CD4-positive, alpha-beta memory T cell (primary cell): ENCODE measurements at regions not wholly inside any gene's neighbourhood (a gene's known extent, or its start where the extent isn't known, plus 50 kb on each side); places are given as distances from the start of the nearest gene placed in this dataset.
"Not testable (repeated sequence)": the region's sequence is repeated elsewhere in the genome, so short reads cannot be mapped to it uniquely, and the experiment has no call there.

Experiments used
- CTCF ChIA-PET: fragments of 350-600 bp; sonication (Branson Sonifier 250); formaldehyde crosslinking; loops from one replicate; lab custom pipeline; 2021; ENCODE audit warnings: inconsistent platforms; ENCODE audit not compliant: partially characterized antibody; lab: Charles Lee
- POLR2A ChIA-PET: fragments of 350-600 bp; sonication (Branson Sonifier 250); formaldehyde crosslinking; loops from one replicate; lab custom pipeline; 2021; ENCODE audit not compliant: partially characterized antibody; lab: Charles Lee
- DNase-seq, 5 donors: peaks; one replicate each; pipeline versions ENCODE4 v3.0.0 to v3.0.0-alpha.2; 2020 to 2022; ENCODE audit warnings: mixed read lengths in 1 of 5
- H3K27ac ChIP-seq: one replicate; pipeline ENCODE4 v1.7.0; 2013; ENCODE audit warnings: low read depth, low read length
- H3K27me3 ChIP-seq: 2 replicates; pipeline ENCODE4 v1.7.0; 2013; ENCODE audit warnings: mild to moderate bottlenecking, low read length, moderate library complexity; ENCODE audit not compliant: insufficient read depth
- H3K36me3 ChIP-seq: 2 replicates; pipeline ENCODE4 v1.7.0; 2013; ENCODE audit warnings: mild to moderate bottlenecking, low read length, moderate library complexity; ENCODE audit not compliant: insufficient read depth
- H3K4me1 ChIP-seq: 2 replicates; pipeline ENCODE4 v1.7.0; 2013; ENCODE audit warnings: mild to moderate bottlenecking, low read length, moderate library complexity; ENCODE audit not compliant: insufficient read depth
- H3K4me3 ChIP-seq, 2 donors: one replicate each; pipeline ENCODE4 v1.7.0; 2013; ENCODE audit warnings: low read length in 2 of 2, mild to moderate bottlenecking in 1 of 2
- H3K9me3 ChIP-seq, 2 donors: one replicate each; pipeline ENCODE4 v1.7.0; 2013; ENCODE audit warnings: low read length in 2 of 2, control low read depth in 1 of 2; ENCODE audit not compliant: control insufficient read depth in 1 of 2
- H3K27ac Mint-ChIP-seq, 7 donors: one replicate each; pipeline ENCODE4 v1.8.0; 2020 to 2021; ENCODE audit warnings: mixed read lengths in 7 of 7, mild to moderate bottlenecking in 6 of 7, inconsistent platforms in 3 of 7, moderate library complexity in 3 of 7
- H3K27me3 Mint-ChIP-seq, 2 donors: one replicate each; pipeline ENCODE4 v1.8.0; 2020 to 2021; ENCODE audit warnings: mixed read lengths in 2 of 2
- H3K36me3 Mint-ChIP-seq, 2 donors: one replicate each; pipeline ENCODE4 v1.8.0; 2020 to 2021; ENCODE audit warnings: mixed read lengths in 2 of 2, inconsistent platforms in 1 of 2, mild to moderate bottlenecking in 1 of 2
- H3K4me1 Mint-ChIP-seq, 4 donors: one replicate each; pipeline ENCODE4 v1.8.0; 2020 to 2021; ENCODE audit warnings: mixed read lengths in 4 of 4, mild to moderate bottlenecking in 1 of 4
- H3K4me3 Mint-ChIP-seq, 8 donors: one replicate each; pipeline ENCODE4 v1.8.0; 2020 to 2021; ENCODE audit warnings: mixed read lengths in 8 of 8, mild to moderate bottlenecking in 7 of 8, moderate library complexity in 6 of 8, inconsistent platforms in 3 of 8
- H3K9me3 Mint-ChIP-seq, 8 donors: one replicate each; pipeline ENCODE4 v1.8.0; 2020 to 2021; ENCODE audit warnings: mixed read lengths in 8 of 8, mild to moderate bottlenecking in 5 of 8, inconsistent platforms in 3 of 8, moderate library complexity in 1 of 8
- intact Hi-C: fragments of 100-400 bp; cut with micrococcal nuclease; formaldehyde crosslinking; loops from one replicate; pipeline ENCODE4 v1.15.1; 2023

- H3K9me3 Mint-ChIP-seq, result peaks cover 0 to 2% (median 0%) of the 10 kb centered on the region in 8 donors
- no peaks in the 10 kb centered on the region for H3K36me3 Mint-ChIP-seq
- CTCF ChIA-PET, result no interaction called here
- no peak overlapping the region for H3K27ac ChIP-seq
- intact Hi-C loops, result no loop called here
- H3K27me3 Mint-ChIP-seq, result peaks cover 1 to 5% of the 10 kb centered on the region in 2 donors
- H3K4me1 ChIP-seq, result no peaks in the 10 kb centered on the region
- POLR2A ChIA-PET, result no interaction called here
- H3K27me3 ChIP-seq, result no peaks in the 10 kb centered on the region
- no peaks in the 10 kb centered on the region for H3K4me1 Mint-ChIP-seq
- no peak for DNase-seq
- H3K9me3 ChIP-seq, result no peaks in the 10 kb centered on the region
- no peak overlapping the region for H3K4me3 ChIP-seq
- no peak overlapping the region for H3K4me3 Mint-ChIP-seq
- H3K36me3 ChIP-seq, result no peaks in the 10 kb centered on the region
- H3K27ac Mint-ChIP-seq, result no peak overlapping the region
Measured at GRCh38 chr13:110044551-110045111, 258.2 kb upstream of the IRS2 start.

GRCh38 chr13:110042253-110042950, 256.0 kb upstream of the IRS2 start:
- POLR2A ChIA-PET, result no interaction called here
- no peaks in the 10 kb centered on the region for H3K27me3 ChIP-seq
- H3K4me3 Mint-ChIP-seq, result no peak overlapping the region

GRCh38 chr13:110041638-110042037, 255.3 kb upstream of the IRS2 start:
- H3K4me1 Mint-ChIP-seq, H3K9me3 Mint-ChIP-seq, DNase-seq, H3K27me3 Mint-ChIP-seq, POLR2A ChIA-PET, intact Hi-C loops, H3K27ac ChIP-seq, H3K4me3 Mint-ChIP-seq, H3K36me3 ChIP-seq, H3K4me3 ChIP-seq, H3K27me3 ChIP-seq, H3K27ac Mint-ChIP-seq, H3K36me3 Mint-ChIP-seq, CTCF ChIA-PET, H3K9me3 ChIP-seq, H3K4me1 ChIP-seq: not testable (repeated sequence)

More at GRCh38 chr13:110042253-110042950, 256.0 kb upstream of the IRS2 start:
- H3K9me3 ChIP-seq, result no peaks in the 10 kb centered on the region
- no peaks in the 10 kb centered on the region for H3K4me1 ChIP-seq
- no peaks in the 10 kb centered on the region for H3K4me1 Mint-ChIP-seq
- CTCF ChIA-PET, result no interaction called here
- H3K27me3 Mint-ChIP-seq, result peaks cover 0 to 8% of the 10 kb centered on the region in 2 donors
- intact Hi-C loops, result no loop called here
- no peaks in the 10 kb centered on the region for H3K36me3 ChIP-seq
- H3K4me3 ChIP-seq, result no peak overlapping the region
- no peaks in the 10 kb centered on the region for H3K36me3 Mint-ChIP-seq
- H3K9me3 Mint-ChIP-seq, result peaks cover 0 to 2% (median 0%) of the 10 kb centered on the region in 8 donors
- H3K27ac Mint-ChIP-seq, result no peak overlapping the region
- no peak for DNase-seq
- H3K27ac ChIP-seq, result no peak overlapping the region

- ChIA-PET POLR2A (no interaction called here), CTCF (no interaction called here)
- H3K27me3 ChIP-seq, result no peaks in the 10 kb centered on the region
- Mint-ChIP-seq H3K4me3 (no peak overlapping the region), H3K9me3 (peaks cover 0 to 2% (median 0%) of the 10 kb centered on the region in 8 donors), H3K36me3 (no peaks in the 10 kb centered on the region), H3K27me3 (peaks cover 2 to 3% of the 10 kb centered on the region in 2 donors), H3K4me1 (no peaks in the 10 kb centered on the region), H3K27ac (no peak overlapping the region)
- no peaks in the 10 kb centered on the region for H3K36me3 ChIP-seq
- no peak overlapping the region for H3K4me3 ChIP-seq
- no peaks in the 10 kb centered on the region for H3K9me3 ChIP-seq
- H3K27ac ChIP-seq, result no peak overlapping the region
- no peaks in the 10 kb centered on the region for H3K4me1 ChIP-seq
- intact Hi-C loops, result no loop called here
- DNase-seq, result no peak
Measured at GRCh38 chr13:110037925-110038573, 251.7 kb upstream of the IRS2 start.

- ChIA-PET CTCF (interaction anchor here (0.7 kb wide), 1 partner anchor 10 kb away, joined by 3 read pairs; no protein-coding TSS in a partner anchor), POLR2A (no interaction called here)
- Mint-ChIP-seq H3K9me3 (peaks cover 0 to 2% (median 0%) of the 10 kb centered on the region in 8 donors), H3K4me3 (no peak overlapping the region), H3K36me3 (no peaks in the 10 kb centered on the region), H3K4me1 (no peaks in the 10 kb centered on the region), H3K27me3 (peaks cover 2 to 3% of the 10 kb centered on the region in 2 donors), H3K27ac (no peak overlapping the region)
- no peaks in the 10 kb centered on the region for H3K4me1 ChIP-seq
- H3K27ac ChIP-seq, result no peak overlapping the region
- H3K9me3 ChIP-seq, result no peaks in the 10 kb centered on the region
- no peak for DNase-seq
- intact Hi-C loops, result no loop called here
- no peaks in the 10 kb centered on the region for H3K36me3 ChIP-seq
- H3K4me3 ChIP-seq, result no peak overlapping the region
- H3K27me3 ChIP-seq, result no peaks in the 10 kb centered on the region
Measured at GRCh38 chr13:110036060-110036459, 249.7 kb upstream of the IRS2 start.

GRCh38 chr13:110034031-110034549, 247.7 kb upstream of the IRS2 start:
- no peak overlapping the region for H3K4me3 Mint-ChIP-seq
- no peaks in the 10 kb centered on the region for H3K9me3 ChIP-seq
- H3K27me3 ChIP-seq, result no peaks in the 10 kb centered on the region
- peaks cover 2 to 3% of the 10 kb centered on the region in 2 donors for H3K27me3 Mint-ChIP-seq
- ChIA-PET CTCF (no interaction called here), POLR2A (no interaction called here)
- no peak for DNase-seq
- H3K27ac ChIP-seq, result no peak overlapping the region
- H3K36me3 Mint-ChIP-seq, result no peaks in the 10 kb centered on the region
- H3K4me3 ChIP-seq, result no peak overlapping the region
- peaks cover 0 to 1% (median 0%) of the 10 kb centered on the region in 8 donors for H3K9me3 Mint-ChIP-seq
- no peak overlapping the region for H3K27ac Mint-ChIP-seq
- no peaks in the 10 kb centered on the region for H3K36me3 ChIP-seq
- intact Hi-C loops, result no loop called here
- H3K4me1 ChIP-seq, result no peaks in the 10 kb centered on the region
- no peaks in the 10 kb centered on the region for H3K4me1 Mint-ChIP-seq

- Mint-ChIP-seq H3K9me3 (no peaks in the 10 kb centered on the region), H3K4me1 (no peaks in the 10 kb centered on the region), H3K36me3 (no peaks in the 10 kb centered on the region), H3K4me3 (no peak overlapping the region), H3K27ac (no peak overlapping the region), H3K27me3 (peaks cover 0 to 3% of the 10 kb centered on the region in 2 donors)
- Histone ChIP-seq H3K4me3 (no peak overlapping the region), H3K36me3 (no peaks in the 10 kb centered on the region), H3K9me3 (no peaks in the 10 kb centered on the region), H3K4me1 (no peaks in the 10 kb centered on the region), H3K27ac (no peak overlapping the region), H3K27me3 (no peaks in the 10 kb centered on the region)
- CTCF ChIA-PET, result no interaction called here
- POLR2A ChIA-PET, result no interaction called here
- intact Hi-C loops, result no loop called here
- DNase-seq, result no peak
Measured at GRCh38 chr13:110032969-110033368, 246.6 kb upstream of the IRS2 start.
